Suprapubic skin (tissue), 4 donors: ENCODE measurements at regions not wholly inside any gene's neighbourhood (a gene's known extent, or its start where the extent isn't known, plus 50 kb on each side); places are given as distances from the start of the nearest gene placed in this dataset.

ENCODE experiments used
- CTCF ChIP-seq, 2 donors: fragments of 200-600 bp in 1 of 2; fragments of 450-650 bp in 1 of 2; sonication (generic) in 1 of 2; IDR thresholded peaks; one replicate each; pipeline ENCODE4 v1.5.1; 2016 to 2019; ENCODE audit warnings: antibody characterized with exemption in 2 of 2, mild to moderate bottlenecking in 1 of 2, moderate library complexity in 1 of 2
- POLR2A ChIP-seq, 2 donors: fragments of 450-650 bp; IDR thresholded peaks; one replicate each; pipeline ENCODE4 v1.6.1; 2017; ENCODE audit warnings: antibody characterized with exemption in 2 of 2, mild to moderate bottlenecking in 2 of 2, moderate library complexity in 2 of 2
- POLR2AphosphoS5 ChIP-seq, 3 donors: sonication (generic); formaldehyde crosslinking; IDR thresholded peaks; one replicate each; pipeline ENCODE4 v1.6.1; 2017; ENCODE audit warnings: antibody characterized with exemption in 3 of 3

GRCh38 chr17:72379516-72379915, 258.7 kb downstream of the SOX9 start:
- no peak for TF ChIP-seq POLR2A (IDR thresholded peaks at IDR 0.05)
- no peak for TF ChIP-seq CTCF (IDR thresholded peaks at IDR 0.05)
- no peak for TF ChIP-seq POLR2AphosphoS5 (IDR thresholded peaks at IDR 0.05)
